Heart right ventricle (tissue), 16 donors: ENCODE measurements at regions not wholly inside any gene's neighbourhood (a gene's known extent, or its start where the extent isn't known, plus 50 kb on each side); places are given as distances from the start of the nearest gene placed in this dataset.

Source experiments
- ATAC-seq, 8 donors: fragments of 200-7000 bp; cut with Tn5 transposase; one replicate each; pipeline ENCODE4 v1.9.1; 2020; ENCODE audit warnings: mild to moderate bottlenecking in 8 of 8, moderate library complexity in 8 of 8, moderate number of reproducible peaks in 1 of 8
- DNase-seq, 2 donors: peaks; one replicate each; pipeline ENCODE4 v3.0.0-alpha.2; 2020
- H3K27ac ChIP-seq, 10 donors: fragments of 200-600 bp; sonication (generic) in 2 of 10; one replicate each; pipeline versions ENCODE4 v1.5.0 to v1.8.0; 2020 to 2022; ENCODE audit warnings: mild to moderate bottlenecking in 3 of 10
- H3K27me3 ChIP-seq, 7 donors: fragments of 200-600 bp; one replicate each; pipeline ENCODE4 v1.8.0; 2021 to 2022; ENCODE audit warnings: mild to moderate bottlenecking in 2 of 7
- H3K36me3 ChIP-seq, 9 donors: fragments of 200-600 bp; sonication (generic) in 1 of 9; one replicate each; pipeline versions ENCODE4 v1.5.0 to v1.8.0; 2020 to 2022; ENCODE audit warnings: mild to moderate bottlenecking in 2 of 9
- H3K4me1 ChIP-seq, 9 donors: fragments of 200-600 bp; sonication (generic) in 1 of 9; one replicate each; pipeline versions ENCODE4 v1.5.0 to v1.8.0; 2020 to 2022; ENCODE audit warnings: mild to moderate bottlenecking in 4 of 9
- H3K4me3 ChIP-seq, 10 donors: fragments of 200-600 bp; sonication (generic) in 2 of 10; one replicate each; pipeline versions ENCODE4 v1.5.0 to v1.8.0; 2020 to 2022; ENCODE audit warnings: mild to moderate bottlenecking in 7 of 10, moderate library complexity in 2 of 10
- H3K9me3 ChIP-seq, 11 donors: fragments of 200-600 bp in 10 of 11; sonication (generic) in 2 of 11; one replicate each; pipeline versions ENCODE4 v1.5.0 to v1.8.0; 2013 to 2022; ENCODE audit warnings: mild to moderate bottlenecking in 2 of 11, control low read depth in 1 of 11, moderate library complexity in 1 of 11
- CTCF ChIP-seq, 9 donors: fragments of 200-600 bp; sonication (generic) in 2 of 9; IDR thresholded peaks; one replicate each; pipeline versions ENCODE4 v1.5.0 to v1.8.0; 2021 to 2022; ENCODE audit warnings: antibody characterized with exemption in 9 of 9, mild to moderate bottlenecking in 5 of 9, moderate library complexity in 1 of 9
- WGBS, 2 donors: extraction: QIAGEN DNeasy Blood & Tissue Kit; methylation state at CpG; one replicate each; pipeline ENCODE4 v1.1.7; 2013; ENCODE audit warnings: inconsistent platforms in 1 of 2; 5-methylcytosine and 5-hydroxymethylcytosine counted together
- intact Hi-C, 10 donors: fragments of 100-400 bp; cut with DNase I; formaldehyde crosslinking; loops; one replicate each; pipeline versions ENCODE4 v1.11.1 to v1.14.2; 2022
- donor health status: Arrhythmogenic right ventricular cardiomyopathy.
- donor health status: ischemic (EF 13 %, LVEDD 7.1; RV severe dilation, severe dysfunction).
- donor health status: healthy with polysubstance abuse.
- donor health status: DM: no; HTN: yes; CAD: no.
- donor health status: DM: no; HTN: no; CAD: no.
- donor health status: ischemic (EF 25% LVEDD 6.9; RV normal size, moderate dysfunction).
- donor health status: ischemic (EF 25% LVEDD 5.7; RV mildly dilated, moderate dysfunction).
- donor health status: healthy.
- donor health status: DM: yes; HTN: yes; CAD: no.
- donor health status: Ischemic cardiomyopathy.
- donor health status: ischemic (EF 35%, LVEDD 5.7; RV mildly dilated, moderate dysfunction).
- donor health status: nonischemic (EF 11% LVEDD 7.7; RV severe dilation, severe dysfunction).
- donor health status: DM: yes; HTN: yes; CAD: no.
- donor health status: PGD.
- donor health status: ischemic (EF 29% LVEDD 5.4; RV normal size, mild dysfunction).
- donor health status: nonischemic (EF 23%, LVEDD 6.1; RV moderate dilation, normal function).

DNA sequence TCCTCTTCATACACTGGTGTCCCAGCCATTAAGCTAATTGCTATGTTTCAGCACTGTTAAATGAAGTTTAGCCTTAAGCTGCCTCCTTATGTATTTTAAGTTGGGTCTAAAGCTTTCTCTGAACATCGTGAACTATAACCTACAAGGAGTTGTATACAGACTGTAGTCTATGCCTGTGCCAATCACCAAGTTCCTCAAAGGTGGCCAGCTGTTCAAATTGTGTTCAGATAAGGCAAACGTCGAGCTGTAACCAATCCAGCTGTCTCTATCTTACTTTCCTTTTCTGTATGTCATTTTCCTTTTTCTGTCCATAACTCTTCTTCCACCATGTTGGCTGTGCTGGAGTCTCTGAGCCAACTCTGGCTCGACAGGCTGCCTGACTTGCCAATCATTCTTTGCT is 199.6 kb downstream of the OGFRL1 start:
- intact Hi-C loops, result no loop called here
- ATAC-seq, result no peak
- WGBS, 2 donors, result 54 to 66% methylated on average over 4 of the region's 4 CpGs

DNA sequence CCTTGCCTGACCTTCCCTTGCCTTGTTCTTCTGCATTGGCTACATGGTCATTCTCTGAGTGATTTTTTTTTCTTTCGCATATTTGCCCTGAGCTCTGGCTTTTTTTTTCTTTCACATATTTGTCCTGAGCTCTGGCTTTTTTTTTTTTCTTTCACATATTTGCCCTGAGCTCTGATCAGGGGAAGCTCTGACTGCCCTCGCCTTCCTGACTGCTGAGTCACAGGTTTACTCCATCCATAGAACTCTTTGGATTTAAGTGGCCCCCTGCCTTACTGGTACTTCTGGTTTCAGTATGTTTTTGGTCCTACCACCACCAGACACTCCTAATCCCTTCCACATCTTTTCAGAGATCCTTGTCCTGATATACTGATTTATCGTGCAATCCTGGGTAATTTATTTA is 201.1 kb downstream of the OGFRL1 start:
- intact Hi-C loops, result no loop called here
- no peak overlapping the region for H3K27ac ChIP-seq
- WGBS, 2 donors, result 47 to 65% methylated on average over 3 of the region's 3 CpGs
- no peaks in the 10 kb centered on the region for H3K36me3 ChIP-seq
- H3K9me3 ChIP-seq, result no peaks in the 10 kb centered on the region
- TF ChIP-seq CTCF (IDR thresholded peaks at IDR 0.05), result no peak
- DNase-seq, result no peak
- ATAC-seq, result peak in 1 of 8 donors; percentile 41
- H3K4me3 ChIP-seq, result no peak overlapping the region
- peaks cover 0 to 7% (median 0%) of the 10 kb centered on the region in 9 donors for H3K4me1 ChIP-seq
- no peaks in the 10 kb centered on the region for H3K27me3 ChIP-seq

More for the DNA sequence above, 199.6 kb downstream of the OGFRL1 start:
- no peaks in the 10 kb centered on the region for H3K27me3 ChIP-seq
- TF ChIP-seq CTCF (IDR thresholded peaks at IDR 0.05), result no peak
- H3K4me3 ChIP-seq, result no peak overlapping the region
- no peaks in the 10 kb centered on the region for H3K36me3 ChIP-seq
- no peak for DNase-seq
- H3K9me3 ChIP-seq, result no peaks in the 10 kb centered on the region
- H3K4me1 ChIP-seq, result peaks cover 0 to 7% (median 0%) of the 10 kb centered on the region in 9 donors
- no peak overlapping the region for H3K27ac ChIP-seq

DNA sequence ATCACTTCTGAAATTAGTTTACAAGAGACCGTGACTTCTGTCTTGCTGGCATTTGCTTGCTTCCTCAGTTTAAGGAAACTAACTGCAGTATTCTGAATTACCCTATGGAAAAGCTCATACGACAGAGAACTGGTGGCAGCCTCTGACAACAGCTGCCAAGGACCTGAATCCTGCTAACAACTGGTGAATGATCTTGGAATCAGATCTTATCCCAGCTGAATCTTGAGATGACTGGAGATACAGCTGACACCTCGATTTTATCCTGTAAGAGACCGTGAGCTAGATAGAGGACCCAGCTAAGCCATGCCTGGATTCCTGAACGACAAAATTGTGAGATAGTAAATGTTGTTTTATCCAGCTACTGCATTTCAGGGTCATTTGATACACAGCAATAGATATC is 202.3 kb downstream of the OGFRL1 start:
- Histone ChIP-seq H3K4me3 (no peak overlapping the region), H3K9me3 (no peaks in the 10 kb centered on the region), H3K27me3 (no peaks in the 10 kb centered on the region), H3K27ac (no peak overlapping the region), H3K36me3 (no peaks in the 10 kb centered on the region), H3K4me1 (peaks cover 0 to 16% (median 5%) of the 10 kb centered on the region in 9 donors)
- intact Hi-C loops, result no loop called here
- ATAC-seq (no peak), DNase-seq (no peak)
- 72 to 82% methylated on average over 5 of the region's 5 CpGs for WGBS, 2 donors
- TF ChIP-seq CTCF (IDR thresholded peaks at IDR 0.05), result no peak

DNA sequence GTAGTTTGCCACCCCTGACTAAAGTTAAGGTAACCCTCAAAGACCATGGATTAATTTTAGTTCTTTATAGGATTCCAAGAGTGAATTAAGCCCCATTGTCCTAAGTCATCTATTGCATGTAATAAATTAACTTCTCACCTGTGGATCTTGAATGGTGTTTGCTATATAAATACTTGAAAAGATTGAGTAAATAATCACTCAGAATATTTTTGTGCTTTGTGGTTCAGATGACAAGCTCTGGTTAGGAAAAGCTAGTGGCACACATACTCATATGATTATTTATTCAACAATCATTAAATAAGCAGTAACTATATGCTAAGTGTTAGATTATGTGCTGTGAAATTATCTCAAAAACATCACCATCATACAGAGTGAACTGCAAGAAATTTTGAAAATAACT is 203.2 kb downstream of the OGFRL1 start:
- Histone ChIP-seq H3K4me1 (peaks cover 0 to 25% (median 10%) of the 10 kb centered on the region in 9 donors), H3K9me3 (no peaks in the 10 kb centered on the region), H3K4me3 (no peak overlapping the region), H3K36me3 (no peaks in the 10 kb centered on the region), H3K27me3 (no peaks in the 10 kb centered on the region), H3K27ac (no peak overlapping the region)
- DNase-seq (no peak), ATAC-seq (no peak)
- TF ChIP-seq CTCF (IDR thresholded peaks at IDR 0.05), result no peak
- intact Hi-C loops, result no loop called here

DNA sequence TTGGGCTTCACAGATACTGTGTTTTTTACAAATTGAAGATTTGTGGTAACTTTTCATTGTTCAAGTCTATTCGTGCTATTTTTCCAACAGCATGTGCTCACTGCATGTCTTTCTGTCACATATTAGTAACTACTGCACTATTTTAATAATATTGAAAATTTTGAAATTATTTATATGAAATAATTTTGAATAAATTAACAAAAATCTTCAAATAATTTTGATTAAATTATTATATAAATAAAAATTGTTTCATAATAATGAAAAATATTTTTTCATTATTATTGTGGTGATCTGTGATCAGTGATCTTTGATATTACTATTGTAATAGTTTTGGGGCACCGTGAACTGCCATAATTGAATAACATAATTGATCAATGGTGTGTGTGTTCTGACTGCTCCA is 204.1 kb downstream of the OGFRL1 start:
- DNase-seq (no peak), ATAC-seq (no peak)
- no peaks in the 10 kb centered on the region for H3K27me3 ChIP-seq
- TF ChIP-seq CTCF (IDR thresholded peaks at IDR 0.05), result no peak
- no peaks in the 10 kb centered on the region for H3K9me3 ChIP-seq
- no peak overlapping the region for H3K27ac ChIP-seq
- peaks cover 0 to 27% (median 11%) of the 10 kb centered on the region in 9 donors for H3K4me1 ChIP-seq
- 54 to 95% methylated on average over 2 of the region's 2 CpGs for WGBS, 2 donors
- no peak overlapping the region for H3K4me3 ChIP-seq
- H3K36me3 ChIP-seq, result no peaks in the 10 kb centered on the region
- intact Hi-C loops, result no loop called here
